ENCODE measurements at regions not wholly inside any gene's neighbourhood (a gene's known extent, or its start where the extent isn't known, plus 50 kb on each side); places are given as distances from the start of the nearest gene placed in this dataset.

GRCh38 chr1:221886743-221887414 is 145.0 kb upstream of the DUSP10 start:
- H3K9me3 ChIP-seq (ENCODE audit: control insufficient read depth, low read depth, low read length): no peaks in the 10 kb centered on the region
- H3K9ac ChIP-seq (ENCODE audit: extremely low read depth, insufficient read length, low read length): no peak overlapping the region
- no peaks in the 10 kb centered on the region for H3K79me2 ChIP-seq (ENCODE audit: insufficient read depth, low read length)
- H3K27me3 Mint-ChIP-seq (ENCODE audit: low read depth): no peaks in the 10 kb centered on the region
- no peak overlapping the region for H3K56ac ChIP-seq (ENCODE audit: insufficient read length, low read depth, low read length)
- no peak overlapping the region; a peak in 1 of 7 replicates for H3K27ac Mint-ChIP-seq
- H3K27ac ChIP-seq (ENCODE audit: insufficient read length, low read depth, low read length): no peak overlapping the region
- no peak overlapping the region for H4K8ac ChIP-seq (replicated peaks; ENCODE audit: insufficient read length, low read depth, low read length)
- H2BK5ac ChIP-seq (ENCODE audit: insufficient read length, low read length): no peak overlapping the region
- no peaks in the 10 kb centered on the region for H3K23me2 ChIP-seq (ENCODE audit: insufficient read length, low read depth, low read length, poor library complexity, severe bottlenecking)
- no peak overlapping the region for H4K5ac ChIP-seq (ENCODE audit: insufficient read length, low read depth, low read length)
- no peaks in the 10 kb centered on the region for H3K9me3 Mint-ChIP-seq
- no peak overlapping the region for H3K4me3 Mint-ChIP-seq
- no peak overlapping the region for H3K18ac ChIP-seq (ENCODE audit: insufficient read length, low read depth, low read length)
- H2AK5ac ChIP-seq (ENCODE audit: insufficient read length, low read length): no peak overlapping the region
- H3K4me2 ChIP-seq (ENCODE audit: insufficient read depth, insufficient read length, low read length): no peak overlapping the region
- TF ChIP-seq CTCF (conservative IDR thresholded peaks at IDR 0.05): no peak
- H3K79me1 ChIP-seq (ENCODE audit: insufficient read depth, low read depth, low read length, poor library complexity, severe bottlenecking): no peaks in the 10 kb centered on the region
- no peak overlapping the region for H2BK12ac ChIP-seq (ENCODE audit: insufficient read length, low read depth, low read length)
- H4K91ac ChIP-seq (ENCODE audit: insufficient read length, low read depth, low read length): no peak overlapping the region
- no CpG with 5 or more reads among the region's 7 CpGs for WGBS (ENCODE audit: extremely low coverage, insufficient read length, low lambda C conversion rate)
- no peaks in the 10 kb centered on the region for H3K36me3 Mint-ChIP-seq (ENCODE audit: insufficient read depth in 1 of 3, low read depth in 3 of 3)
- H2BK20ac ChIP-seq (ENCODE audit: low read depth, low read length, poor library complexity, severe bottlenecking): no peak overlapping the region
- no peak overlapping the region for H2BK120ac ChIP-seq (ENCODE audit: low read depth, low read length, poor library complexity, severe bottlenecking)
- H3T11ph ChIP-seq (ENCODE audit: low read length): no peak overlapping the region
- no peak overlapping the region for H3K4ac ChIP-seq (ENCODE audit: low read depth, low read length)
- no peaks in the 10 kb centered on the region for H3K4me1 ChIP-seq (ENCODE audit: insufficient read depth, low read length)
- DNase-seq: peak; percentile 60
- H2AFZ ChIP-seq (ENCODE audit: low read length): no peak overlapping the region
- no peaks in the 10 kb centered on the region for H4K20me1 ChIP-seq (ENCODE audit: control insufficient read depth, insufficient read depth, insufficient read length)
- H3K4me1 Mint-ChIP-seq: peaks cover 5 to 11% of the 10 kb centered on the region in 2 experiments; a peak in 2 of 4 replicates
- H3K27me3 ChIP-seq (ENCODE audit: insufficient read depth, low read length): no peaks in the 10 kb centered on the region
- H3K23ac ChIP-seq (ENCODE audit: insufficient read length, low read depth, low read length): no peak overlapping the region
- H3K14ac ChIP-seq (ENCODE audit: insufficient read depth, low read length): no peak overlapping the region
- H2BK15ac ChIP-seq (ENCODE audit: low read depth, low read length): no peak overlapping the region
